Thyroid gland (tissue), 4 donors: ENCODE measurements at regions not wholly inside any gene's neighbourhood (a gene's known extent, or its start where the extent isn't known, plus 50 kb on each side); places are given as distances from the start of the nearest gene placed in this dataset.

ENCODE experiments used
- DNase-seq, 2 donors: peaks; one replicate each; pipeline ENCODE4 v3.0.0-alpha.2; 2019
- H3K27ac ChIP-seq, 3 donors: fragments of 200-600 bp; sonication (generic); 1 replicate in 2 of 3; 2 replicates in 1 of 3; pipeline ENCODE4 v1.5.1; 2016 to 2019; ENCODE audit warnings: mild to moderate bottlenecking in 1 of 3, moderate library complexity in 1 of 3
- H3K27me3 ChIP-seq: fragments of 200-600 bp; sonication (generic); one replicate; pipeline ENCODE4 v1.5.1; 2019
- H3K36me3 ChIP-seq, 2 donors: fragments of 200-600 bp; sonication (generic); one replicate each; pipeline ENCODE4 v1.5.1; 2016 to 2019
- H3K4me1 ChIP-seq, 2 donors: fragments of 200-600 bp; sonication (generic); one replicate each; pipeline ENCODE4 v1.5.1; 2017 to 2019
- H3K4me3 ChIP-seq, 3 donors: fragments of 200-600 bp; sonication (generic); replicated peaks in 1 of 3; 1 replicate in 2 of 3; 2 replicates in 1 of 3; pipeline ENCODE4 v1.5.1; 2016; ENCODE audit warnings: mild to moderate bottlenecking in 1 of 3
- H3K9me3 ChIP-seq: fragments of 200-600 bp; sonication (generic); one replicate; pipeline ENCODE4 v1.5.1; 2017
- CTCF ChIP-seq, 6 experiments: fragments of 200-600 bp in 3 of 6; fragments of 450-650 bp in 3 of 6; sonication (generic) in 3 of 6; IDR thresholded peaks; one replicate each; pipeline ENCODE4 v1.5.1; 2016 to 2019; ENCODE audit warnings: antibody characterized with exemption in 6 of 6, mild to moderate bottlenecking in 2 of 6, inconsistent platforms in 1 of 6, moderate library complexity in 1 of 6
- POLR2A ChIP-seq, 2 donors: fragments of 450-650 bp; IDR thresholded peaks; one replicate each; pipeline ENCODE4 v1.6.1; 2017; ENCODE audit warnings: antibody characterized with exemption in 2 of 2, mild to moderate bottlenecking in 2 of 2, moderate library complexity in 1 of 2
- WGBS, 2 donors: methylation state at CpG; one replicate each; pipeline ENCODE4 v1.1.5; 2017; 5-methylcytosine and 5-hydroxymethylcytosine counted together
- intact Hi-C: fragments of 100-400 bp; cut with DNase I; formaldehyde crosslinking; loops from one replicate; pipeline ENCODE4 v1.15.1; 2023

GRCh38 chr6:25112322-25112773 is 166.8 kb upstream of the CARMIL1 start:
- H3K36me3 ChIP-seq: peaks cover 18 to 37% of the 10 kb centered on the region in 2 donors
- no peak overlapping the region for H3K27ac ChIP-seq
- H3K27me3 ChIP-seq: no peaks in the 10 kb centered on the region
- H3K4me3 ChIP-seq: no peak overlapping the region
- 73 to 80% methylated on average over 4 of the region's 4 CpGs for WGBS, 2 donors
- peaks cover 5 to 10% of the 10 kb centered on the region in 2 donors for H3K4me1 ChIP-seq
- no peak for TF ChIP-seq CTCF (IDR thresholded peaks at IDR 0.05)
- TF ChIP-seq POLR2A (IDR thresholded peaks at IDR 0.05): no peak
- DNase-seq: no peak
- intact Hi-C loops: no loop called here
- H3K9me3 ChIP-seq: no peaks in the 10 kb centered on the region

- peaks cover 5 to 10% of the 10 kb centered on the region in 2 donors for H3K4me1 ChIP-seq
- 88 to 91% methylated on average over 4 of the region's 4 CpGs for WGBS, 2 donors
- no peaks in the 10 kb centered on the region for H3K27me3 ChIP-seq
- DNase-seq: no peak
- intact Hi-C loops: no loop called here
- H3K9me3 ChIP-seq: no peaks in the 10 kb centered on the region
- no peak overlapping the region for H3K4me3 ChIP-seq
- peaks cover 7 to 26% of the 10 kb centered on the region in 2 donors for H3K36me3 ChIP-seq
- TF ChIP-seq CTCF (IDR thresholded peaks at IDR 0.05): no peak
- TF ChIP-seq POLR2A (IDR thresholded peaks at IDR 0.05): no peak
- H3K27ac ChIP-seq: no peak overlapping the region
Observed at GRCh38 chr6:25113436-25113835, 165.7 kb upstream of the CARMIL1 start.

GRCh38 chr6:25118038-25118437 is 161.1 kb upstream of the CARMIL1 start:
- H3K27ac ChIP-seq: no peak overlapping the region
- H3K27me3 ChIP-seq: no peaks in the 10 kb centered on the region
- H3K4me3 ChIP-seq: no peak overlapping the region
- no peaks in the 10 kb centered on the region for H3K9me3 ChIP-seq
- H3K4me1 ChIP-seq: peaks cover 5 to 19% of the 10 kb centered on the region in 2 donors
- no peak for DNase-seq
- peaks cover 4 to 9% of the 10 kb centered on the region in 2 donors for H3K36me3 ChIP-seq
- TF ChIP-seq POLR2A (IDR thresholded peaks at IDR 0.05): no peak
- TF ChIP-seq CTCF (IDR thresholded peaks at IDR 0.05): no peak
- intact Hi-C loops: no loop called here
- WGBS, 2 donors: 74 to 96% methylated on average over 3 of the region's 3 CpGs

- Histone ChIP-seq H3K4me3 (no peak overlapping the region), H3K27ac (peak overlapping the region; percentile 27 to 49 (median 27)), H3K27me3 (no peaks in the 10 kb centered on the region), H3K4me1 (peaks cover 0 to 10% of the 10 kb centered on the region in 2 donors), H3K36me3 (peaks cover 0 to 3% of the 10 kb centered on the region in 2 donors), H3K9me3 (no peaks in the 10 kb centered on the region)
- DNase-seq: no peak
- TF ChIP-seq POLR2A (IDR thresholded peaks at IDR 0.05) (no peak), CTCF (IDR thresholded peaks at IDR 0.05) (no peak)
- intact Hi-C loops: no loop called here
Observed at GRCh38 chr6:25121186-25121585, 158.0 kb upstream of the CARMIL1 start.

- no peaks in the 10 kb centered on the region for H3K27me3 ChIP-seq
- H3K36me3 ChIP-seq: peaks cover 0 to 3% of the 10 kb centered on the region in 2 donors
- no peak overlapping the region for H3K4me3 ChIP-seq
- no peaks in the 10 kb centered on the region for H3K9me3 ChIP-seq
- WGBS, 2 donors: 58 to 86% methylated on average over 2 of the region's 2 CpGs
- no peak for TF ChIP-seq CTCF (IDR thresholded peaks at IDR 0.05)
- TF ChIP-seq POLR2A (IDR thresholded peaks at IDR 0.05): no peak
- peaks cover 0 to 10% of the 10 kb centered on the region in 2 donors for H3K4me1 ChIP-seq
- intact Hi-C loops: no loop called here
- H3K27ac ChIP-seq: peak overlapping the region; percentile 27 to 49 (median 49)
- peak in 1 of 2 donors; percentile 9 for DNase-seq
Observed at GRCh38 chr6:25122001-25122400, 157.2 kb upstream of the CARMIL1 start.
